PC-9 (cell line): ENCODE measurements at regions not wholly inside any gene's neighbourhood (a gene's known extent, or its start where the extent isn't known, plus 50 kb on each side); places are given as distances from the start of the nearest gene placed in this dataset.

Experiments
- BruUV-seq: library from RNA; stranded (reverse); fragments of 400-500 nt; replicated peaks from 2 replicates; lab custom pipeline; 2021; lab: Mats Ljungman, UMichigan
- CTCF ChIA-PET: fragments of 300-600 bp; sonication (Branson Sonifier 250); formaldehyde crosslinking; loops from one replicate; lab custom pipeline; 2022; ENCODE audit warnings: antibody characterized with exemption; lab: Charles Lee
- POLR2A ChIA-PET: fragments of 300-600 bp; sonication (Branson Sonifier 250); formaldehyde crosslinking; loops from one replicate; lab custom pipeline; 2022; ENCODE audit warnings: antibody characterized with exemption; ENCODE audit not compliant: unreplicated experiment; lab: Charles Lee
- DNase-seq, 2 experiments: peaks; one replicate each; pipeline versions ENCODE4 v3.0.0 to v3.0.0-alpha.2; 2015 to 2022; ENCODE audit warnings: mixed read lengths in 1 of 2
- H2AFZ ChIP-seq: fragments of 200-600 bp; sonication (generic); 2 replicates; pipeline ENCODE4 v1.8.1; 2017; ENCODE audit warnings: antibody characterized with exemption
- H3F3A ChIP-seq: fragments of 200-600 bp; sonication (generic); 2 replicates; pipeline ENCODE4 v1.8.1; 2017; ENCODE audit warnings: antibody characterized with exemption, mild to moderate bottlenecking, low read depth; ENCODE audit not compliant: insufficient read depth
- H3K27ac ChIP-seq: fragments of 200-600 bp; sonication (generic); 2 replicates; pipeline ENCODE4 v1.6.1; 2016; ENCODE audit warnings: mixed run types
- H3K27me3 ChIP-seq: fragments of 200-600 bp; sonication (generic); 2 replicates; pipeline ENCODE4 v1.6.1; 2016; ENCODE audit warnings: low read depth, mixed run types; ENCODE audit not compliant: insufficient read depth
- H3K36me3 ChIP-seq: fragments of 200-600 bp; sonication (generic); 2 replicates; pipeline ENCODE4 v1.6.1; 2016; ENCODE audit warnings: low read depth, mixed run types
- H3K4me1 ChIP-seq: fragments of 200-600 bp; sonication (generic); replicated peaks from 2 replicates; pipeline ENCODE4 v1.6.1; 2016; ENCODE audit warnings: mixed run types; ENCODE audit not compliant: insufficient read depth
- H3K4me2 ChIP-seq: fragments of 200-600 bp; sonication (generic); 2 replicates; pipeline ENCODE4 v1.6.1; 2017; ENCODE audit warnings: mixed run types
- H3K4me3 ChIP-seq: fragments of 200-600 bp; sonication (generic); 2 replicates; pipeline ENCODE4 v1.6.1; 2016; ENCODE audit warnings: mixed run types
- H3K79me2 ChIP-seq: fragments of 200-600 bp; sonication (generic); 2 replicates; pipeline ENCODE4 v1.6.1; 2017; ENCODE audit warnings: low read depth, mixed run types
- H3K9me2 ChIP-seq: fragments of 200-600 bp; sonication (generic); 2 replicates; pipeline ENCODE4 v1.8.1; 2017; ENCODE audit warnings: mild to moderate bottlenecking; ENCODE audit not compliant: insufficient read depth
- H3K9me3 ChIP-seq: fragments of 200-600 bp; sonication (generic); 2 replicates; pipeline ENCODE4 v1.8.1; 2016; ENCODE audit warnings: low read depth; ENCODE audit not compliant: insufficient read depth
- H4K20me1 ChIP-seq: fragments of 200-600 bp; sonication (generic); 2 replicates; pipeline ENCODE4 v1.8.1; 2017; ENCODE audit not compliant: insufficient read depth
- CTCF ChIP-seq: fragments of 200-600 bp; sonication (generic); conservative IDR thresholded peaks from 2 replicates; pipeline ENCODE4 v1.6.1; 2017; ENCODE audit warnings: mixed run types, antibody characterized with exemption, mild to moderate bottlenecking, moderate library complexity
- EZH2 ChIP-seq: fragments of 200-600 bp; sonication (generic); IDR thresholded peaks from 2 replicates; pipeline ENCODE4 v1.8.0; 2017; ENCODE audit warnings: antibody characterized with exemption, low read depth
- intact Hi-C: fragments of 100-400 bp; cut with micrococcal nuclease; formaldehyde crosslinking; loops from one replicate; pipeline ENCODE4 v1.10.0; 2022; ENCODE audit not compliant: unreplicated experiment

DNA sequence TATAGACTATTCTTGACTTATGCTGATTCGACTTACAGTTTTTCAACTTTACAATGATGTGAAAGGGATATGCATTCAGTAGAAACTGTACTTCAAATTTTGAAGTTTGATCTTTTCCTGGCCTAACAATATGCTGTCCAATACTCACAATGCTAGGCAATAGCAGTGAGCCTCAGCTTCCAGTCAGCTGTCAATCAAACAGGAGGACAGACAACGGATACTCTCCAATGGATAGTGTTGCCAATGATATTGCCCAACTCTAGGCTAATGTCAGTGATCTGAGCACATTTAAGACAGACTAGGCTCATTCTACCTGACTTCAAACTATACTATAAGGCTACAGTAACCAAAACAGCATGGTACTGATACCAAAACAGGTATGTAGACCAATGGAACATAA, 55.0 kb upstream of the ZNF280D start:
- Histone ChIP-seq H3K36me3 (no peaks in the 10 kb centered on the region), H3K9me3 (no peaks in the 10 kb centered on the region), H3K4me1 (no peaks in the 10 kb centered on the region), H3K4me3 (no peak overlapping the region), H2AFZ (no peak overlapping the region), H3K27ac (no peak overlapping the region), H3F3A (no peaks in the 10 kb centered on the region), H3K27me3 (no peaks in the 10 kb centered on the region), H4K20me1 (no peaks in the 10 kb centered on the region), H3K79me2 (no peaks in the 10 kb centered on the region), H3K9me2 (no peaks in the 10 kb centered on the region), H3K4me2 (no peak overlapping the region)
- CTCF ChIA-PET: no interaction called here
- POLR2A ChIA-PET: no interaction called here
- no peak for DNase-seq
- no TSS peak for BruUV-seq
- no peak for TF ChIP-seq EZH2
- intact Hi-C loops: no loop called here

- Histone ChIP-seq H3K9me3 (no peaks in the 10 kb centered on the region), H3K36me3 (no peaks in the 10 kb centered on the region), H3K79me2 (no peaks in the 10 kb centered on the region), H3K4me3 (no peak overlapping the region), H3K9me2 (no peaks in the 10 kb centered on the region), H3K27me3 (no peaks in the 10 kb centered on the region), H2AFZ (no peak overlapping the region; the same call in 1 of the 2 replicates), H4K20me1 (no peaks in the 10 kb centered on the region), H3K4me2 (no peak overlapping the region), H3K27ac (no peak overlapping the region), H3K4me1 (no peaks in the 10 kb centered on the region), H3F3A (no peaks in the 10 kb centered on the region)
- DNase-seq: no peak
- intact Hi-C loops: no loop called here
- POLR2A ChIA-PET: no interaction called here
- CTCF ChIA-PET: no interaction called here
- no TSS peak for BruUV-seq
- TF ChIP-seq CTCF (no peak), EZH2 (no peak)
Measured at GRCh38 chr15:56786966-56787365, 53.7 kb upstream of the ZNF280D start.

- no peak for DNase-seq
- H3K27me3 ChIP-seq: no peaks in the 10 kb centered on the region
- no peaks in the 10 kb centered on the region for H4K20me1 ChIP-seq
- H2AFZ ChIP-seq: no peak overlapping the region
- intact Hi-C loops: no loop called here
- POLR2A ChIA-PET: no interaction called here
- H3K9me2 ChIP-seq: no peaks in the 10 kb centered on the region
- CTCF ChIA-PET: interaction anchor here (0.7 kb wide), 1 partner anchor 1987 kb away, joined by 15 read pairs; the partner anchor contains the start of gene MINDY2
- H3K9me3 ChIP-seq: no peaks in the 10 kb centered on the region
- H3K27ac ChIP-seq: no peak overlapping the region
- no TSS peak for BruUV-seq
- no peaks in the 10 kb centered on the region for H3K4me1 ChIP-seq
- no peaks in the 10 kb centered on the region for H3K79me2 ChIP-seq
- no peaks in the 10 kb centered on the region for H3F3A ChIP-seq
- H3K36me3 ChIP-seq: no peaks in the 10 kb centered on the region
- TF ChIP-seq CTCF (no peak), EZH2 (no peak)
- no peak overlapping the region for H3K4me2 ChIP-seq
- H3K4me3 ChIP-seq: no peak overlapping the region
Measured at GRCh38 chr15:56783857-56784661, 50.8 kb upstream of the ZNF280D start.
